Astrocyte of the spinal cord (primary cell): ENCODE measurements at regions not wholly inside any gene's neighbourhood (a gene's known extent, or its start where the extent isn't known, plus 50 kb on each side); places are given as distances from the start of the nearest gene placed in this dataset.
A peak's percentile ranks its signal among the peaks of the same experiment; 100 is the strongest.

ENCODE experiments used
- DNase-seq: peaks from one replicate; pipeline ENCODE4 v3.0.0; 2011; ENCODE audit warnings: low read depth, low spot score
- H3K4me3 ChIP-seq: 2 replicates; pipeline ENCODE4 v1.5.1; 2011; ENCODE audit warnings: low read depth, mild to moderate bottlenecking, low read length, moderate library complexity
- in situ Hi-C: cut with HindIII; loops from 2 replicates; pipeline ENCODE4 v1.10.0; 2017; ENCODE audit warnings: low sequenced_read_pairs
- TF ChIP-seq, protein P1 (sequence below): IDR thresholded peaks from 2 replicates; pipeline ENCODE4 v1.5.1; 2012; ENCODE audit warnings: low read depth, mild to moderate bottlenecking, low read length, inconsistent platforms

DNA sequence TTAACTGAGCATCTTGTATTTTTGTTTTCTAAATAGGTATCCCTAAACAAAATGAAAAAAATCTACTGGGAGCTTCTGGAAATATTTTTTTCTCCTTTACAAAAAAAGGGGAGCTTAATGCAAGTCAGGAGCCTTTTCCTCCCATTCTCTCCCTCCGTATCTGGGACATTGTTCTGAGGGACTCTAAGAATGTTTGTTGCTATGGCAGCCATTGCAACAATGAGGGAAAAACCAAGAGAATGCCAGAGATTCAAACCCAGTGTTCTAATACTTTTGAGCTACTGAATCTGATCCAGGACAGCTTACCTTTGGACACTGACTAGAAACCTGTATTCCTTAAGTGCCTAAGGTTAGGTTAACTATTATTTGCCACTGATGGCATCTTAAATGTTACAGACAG, 485.7 kb upstream of the HS3ST1 start:
- TF ChIP-seq, protein P1, sequence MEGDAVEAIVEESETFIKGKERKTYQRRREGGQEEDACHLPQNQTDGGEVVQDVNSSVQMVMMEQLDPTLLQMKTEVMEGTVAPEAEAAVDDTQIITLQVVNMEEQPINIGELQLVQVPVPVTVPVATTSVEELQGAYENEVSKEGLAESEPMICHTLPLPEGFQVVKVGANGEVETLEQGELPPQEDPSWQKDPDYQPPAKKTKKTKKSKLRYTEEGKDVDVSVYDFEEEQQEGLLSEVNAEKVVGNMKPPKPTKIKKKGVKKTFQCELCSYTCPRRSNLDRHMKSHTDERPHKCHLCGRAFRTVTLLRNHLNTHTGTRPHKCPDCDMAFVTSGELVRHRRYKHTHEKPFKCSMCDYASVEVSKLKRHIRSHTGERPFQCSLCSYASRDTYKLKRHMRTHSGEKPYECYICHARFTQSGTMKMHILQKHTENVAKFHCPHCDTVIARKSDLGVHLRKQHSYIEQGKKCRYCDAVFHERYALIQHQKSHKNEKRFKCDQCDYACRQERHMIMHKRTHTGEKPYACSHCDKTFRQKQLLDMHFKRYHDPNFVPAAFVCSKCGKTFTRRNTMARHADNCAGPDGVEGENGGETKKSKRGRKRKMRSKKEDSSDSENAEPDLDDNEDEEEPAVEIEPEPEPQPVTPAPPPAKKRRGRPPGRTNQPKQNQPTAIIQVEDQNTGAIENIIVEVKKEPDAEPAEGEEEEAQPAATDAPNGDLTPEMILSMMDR = no peak
- DNase-seq = no peak
- in situ Hi-C loops = no loop called here
- H3K4me3 ChIP-seq = no peak overlapping the region

- TF ChIP-seq, protein P1 = no peak
- no peak overlapping the region for H3K4me3 ChIP-seq
- peak; percentile 24 for DNase-seq
- in situ Hi-C loops = no loop called here
These were observed 484.2 kb upstream of the HS3ST1 start for GRCh38 chr4:11912886-11913285.

GRCh38 chr4:11910812-11911211, 482.1 kb upstream of the HS3ST1 start:
- in situ Hi-C loops = no loop called here
- H3K4me3 ChIP-seq = no peak overlapping the region
- TF ChIP-seq, protein P1 = no peak

GRCh38 chr4:11908712-11909111, 480.0 kb upstream of the HS3ST1 start:
- no peak for DNase-seq
- in situ Hi-C loops = no loop called here
- TF ChIP-seq, protein P1 = no peak
- H3K4me3 ChIP-seq = no peak overlapping the region

More at GRCh38 chr4:11910812-11911211, 482.1 kb upstream of the HS3ST1 start:
- no peak for DNase-seq

- H3K4me3 ChIP-seq = no peak overlapping the region
- TF ChIP-seq, protein P1 = no peak
- no peak for DNase-seq
- in situ Hi-C loops = no loop called here
These were observed 479.5 kb upstream of the HS3ST1 start for GRCh38 chr4:11908205-11908604.

- in situ Hi-C loops = no loop called here
- H3K4me3 ChIP-seq = no peak overlapping the region
- DNase-seq = no peak
- TF ChIP-seq, protein P1 = no peak
These were observed 476.4 kb upstream of the HS3ST1 start for GRCh38 chr4:11904846-11905739.
